22Rv1 (cell line): ENCODE measurements at regions not wholly inside any gene's neighbourhood (a gene's known extent, or its start where the extent isn't known, plus 50 kb on each side); places are given as distances from the start of the nearest gene placed in this dataset.

Source experiments
- H3K27ac ChIP-seq: fragments of 450-650 bp; 2 replicates; pipeline ENCODE4 v1.5.1; 2017
- ZFX ChIP-seq: fragments of 450-650 bp; IDR thresholded peaks from 2 replicates; pipeline ENCODE4 v1.6.1; 2017; ENCODE audit warnings: antibody characterized with exemption, borderline replicate concordance
- TF ChIP-seq, protein P1 (sequence below): fragments of 450-650 bp; IDR thresholded peaks from 2 replicates; pipeline ENCODE4 v1.5.1; 2017; ENCODE audit warnings: mild to moderate bottlenecking

DNA sequence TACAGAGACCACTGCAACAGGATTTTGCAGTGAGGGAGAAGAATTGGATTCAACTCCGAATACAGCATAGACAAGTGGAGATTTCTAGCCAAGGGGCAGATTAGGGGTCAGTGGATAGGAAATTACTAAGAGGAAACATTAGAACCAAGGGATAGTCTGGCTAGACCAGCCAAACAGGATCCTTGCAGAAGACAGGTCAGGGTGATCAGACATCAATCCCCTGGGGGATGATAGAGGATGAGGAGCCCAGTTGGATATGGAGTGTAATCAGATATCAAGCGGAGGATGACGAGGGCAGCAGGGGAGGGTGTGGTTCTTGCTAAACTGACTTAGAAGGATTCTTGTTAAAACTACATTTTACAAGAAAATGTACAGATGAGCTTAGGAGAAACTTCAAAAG lies 424.4 kb downstream of the DAD1 start:
- H3K27ac ChIP-seq: no peak overlapping the region
- TF ChIP-seq ZFX: no peak
- TF ChIP-seq, protein P1, sequence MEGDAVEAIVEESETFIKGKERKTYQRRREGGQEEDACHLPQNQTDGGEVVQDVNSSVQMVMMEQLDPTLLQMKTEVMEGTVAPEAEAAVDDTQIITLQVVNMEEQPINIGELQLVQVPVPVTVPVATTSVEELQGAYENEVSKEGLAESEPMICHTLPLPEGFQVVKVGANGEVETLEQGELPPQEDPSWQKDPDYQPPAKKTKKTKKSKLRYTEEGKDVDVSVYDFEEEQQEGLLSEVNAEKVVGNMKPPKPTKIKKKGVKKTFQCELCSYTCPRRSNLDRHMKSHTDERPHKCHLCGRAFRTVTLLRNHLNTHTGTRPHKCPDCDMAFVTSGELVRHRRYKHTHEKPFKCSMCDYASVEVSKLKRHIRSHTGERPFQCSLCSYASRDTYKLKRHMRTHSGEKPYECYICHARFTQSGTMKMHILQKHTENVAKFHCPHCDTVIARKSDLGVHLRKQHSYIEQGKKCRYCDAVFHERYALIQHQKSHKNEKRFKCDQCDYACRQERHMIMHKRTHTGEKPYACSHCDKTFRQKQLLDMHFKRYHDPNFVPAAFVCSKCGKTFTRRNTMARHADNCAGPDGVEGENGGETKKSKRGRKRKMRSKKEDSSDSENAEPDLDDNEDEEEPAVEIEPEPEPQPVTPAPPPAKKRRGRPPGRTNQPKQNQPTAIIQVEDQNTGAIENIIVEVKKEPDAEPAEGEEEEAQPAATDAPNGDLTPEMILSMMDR: no peak

DNA sequence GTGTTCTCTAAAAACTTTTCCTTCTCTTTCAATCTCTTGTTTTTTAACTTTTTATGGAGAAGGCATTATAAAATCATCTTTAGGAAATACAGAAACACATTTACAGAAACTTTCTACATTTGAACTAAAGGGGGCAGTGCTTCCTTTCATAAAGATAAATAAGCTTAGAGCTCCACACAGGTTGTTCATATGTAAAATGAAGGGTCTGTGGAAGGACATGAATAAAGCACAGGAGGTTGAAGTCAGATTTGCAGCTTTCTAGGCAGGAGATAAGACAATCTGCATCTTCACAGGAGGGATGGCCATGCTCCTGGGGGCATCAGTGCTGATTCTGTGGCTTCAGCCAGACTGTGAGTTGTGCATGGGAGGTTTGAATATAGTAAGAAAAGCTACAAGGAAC lies 426.0 kb downstream of the DAD1 start:
- no peak overlapping the region for H3K27ac ChIP-seq
- no peak for TF ChIP-seq ZFX
- TF ChIP-seq, protein P1: peak; percentile 48

DNA sequence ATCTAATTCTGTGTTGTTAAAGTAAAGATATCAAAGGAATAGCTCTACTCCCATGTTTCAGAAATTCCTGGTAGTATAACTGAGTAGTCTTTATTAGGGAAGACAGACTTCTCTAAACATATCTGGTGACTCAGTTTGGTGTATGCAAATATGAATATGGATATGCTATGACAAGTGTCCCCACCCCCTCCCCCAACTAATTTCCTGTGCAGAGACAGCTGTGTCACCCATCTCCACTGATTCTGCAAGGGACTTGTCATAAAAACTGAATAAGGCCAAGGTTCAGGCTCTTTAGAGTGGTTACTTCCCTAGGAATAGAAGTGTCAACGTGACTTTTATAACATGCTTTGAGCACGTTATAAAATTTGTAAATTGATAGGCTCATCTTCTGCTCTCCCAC lies 429.1 kb downstream of the DAD1 start:
- no peak overlapping the region for H3K27ac ChIP-seq
- TF ChIP-seq, protein P1: no peak
- TF ChIP-seq ZFX: no peak

DNA sequence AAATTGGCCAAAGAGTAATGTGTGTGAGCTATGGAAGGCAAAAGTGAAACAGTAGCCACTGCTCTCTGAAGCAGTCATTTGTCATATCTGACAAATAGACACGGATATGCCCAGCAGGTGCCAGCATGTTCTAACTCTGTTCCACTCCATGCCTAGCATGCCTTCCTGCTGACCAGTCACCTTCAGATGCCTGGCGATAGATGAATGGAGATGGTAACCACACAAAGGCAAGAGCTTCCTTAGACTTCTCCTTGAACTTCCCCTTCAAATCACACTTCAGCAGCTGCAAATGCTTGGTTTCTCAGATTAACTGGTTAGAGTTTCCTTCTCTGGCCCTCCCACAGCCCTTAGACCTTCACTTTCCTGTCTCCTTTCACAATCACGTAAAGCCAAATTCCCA lies 429.9 kb downstream of the DAD1 start:
- H3K27ac ChIP-seq: no peak overlapping the region
- TF ChIP-seq ZFX: no peak
- TF ChIP-seq, protein P1: no peak

DNA sequence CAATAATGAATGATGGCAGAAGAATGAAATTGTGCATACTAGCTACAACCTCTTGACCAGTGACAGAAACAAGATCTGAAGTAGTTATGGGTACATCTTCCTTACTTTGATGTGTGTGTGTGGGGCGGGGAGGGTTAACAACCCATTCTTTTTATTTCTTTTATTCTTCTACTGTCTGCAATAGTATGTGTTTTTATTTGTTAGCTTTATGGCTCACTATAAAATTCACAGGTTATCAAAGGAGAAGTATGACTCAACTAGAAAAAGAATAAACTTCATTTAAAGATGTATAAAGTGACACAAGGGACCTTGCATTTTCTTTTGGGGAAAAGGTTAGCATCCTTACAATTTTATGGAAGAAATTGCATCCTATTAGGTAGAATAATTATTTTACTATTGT lies 430.5 kb downstream of the DAD1 start:
- no peak for TF ChIP-seq ZFX
- TF ChIP-seq, protein P1: no peak
- no peak overlapping the region for H3K27ac ChIP-seq

DNA sequence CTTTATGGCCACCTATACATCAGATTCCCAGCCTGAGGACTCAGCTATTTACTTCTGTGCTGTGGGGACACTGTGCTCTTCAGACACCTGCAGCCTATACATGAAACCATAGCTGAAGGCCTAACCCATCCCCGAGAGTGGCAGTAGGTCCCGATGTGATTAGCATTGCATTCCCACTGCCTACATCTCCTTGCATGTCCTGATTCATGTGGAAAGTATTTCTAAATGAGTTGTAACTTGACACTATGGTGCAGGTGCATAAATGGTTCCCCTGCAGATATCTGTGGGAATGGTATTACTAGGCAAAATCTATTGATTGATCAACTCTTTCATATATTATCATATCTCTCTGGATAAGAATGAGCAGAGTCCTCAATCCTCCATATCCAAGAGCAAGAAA lies 433.5 kb downstream of the DAD1 start:
- no peak for TF ChIP-seq ZFX
- TF ChIP-seq, protein P1: no peak
- H3K27ac ChIP-seq: no peak overlapping the region

DNA sequence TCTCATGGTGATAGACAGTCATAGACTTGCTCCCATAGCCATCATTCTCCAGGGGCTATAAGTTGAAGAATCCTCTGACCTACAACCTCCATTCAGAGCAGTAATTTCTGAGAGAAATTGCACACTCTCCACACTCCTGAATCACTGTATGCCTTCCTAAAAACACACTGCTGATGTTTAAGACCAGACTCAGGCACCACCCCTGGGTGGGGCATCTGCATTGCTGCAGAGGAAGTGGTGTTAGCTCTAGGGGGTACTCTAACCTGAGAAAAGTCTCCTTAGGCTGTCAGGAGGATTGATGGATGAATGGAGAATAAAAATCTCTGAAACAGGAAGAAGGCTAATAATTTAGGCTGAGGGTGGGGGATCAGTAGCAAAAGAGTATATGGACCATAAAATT lies 436.1 kb downstream of the DAD1 start:
- TF ChIP-seq, protein P1: no peak
- TF ChIP-seq ZFX: no peak
- no peak overlapping the region for H3K27ac ChIP-seq
